ENCODE measurements at regions not wholly inside any gene's neighbourhood (a gene's known extent, or its start where the extent isn't known, plus 50 kb on each side); places are given as distances from the start of the nearest gene placed in this dataset.

DNA sequence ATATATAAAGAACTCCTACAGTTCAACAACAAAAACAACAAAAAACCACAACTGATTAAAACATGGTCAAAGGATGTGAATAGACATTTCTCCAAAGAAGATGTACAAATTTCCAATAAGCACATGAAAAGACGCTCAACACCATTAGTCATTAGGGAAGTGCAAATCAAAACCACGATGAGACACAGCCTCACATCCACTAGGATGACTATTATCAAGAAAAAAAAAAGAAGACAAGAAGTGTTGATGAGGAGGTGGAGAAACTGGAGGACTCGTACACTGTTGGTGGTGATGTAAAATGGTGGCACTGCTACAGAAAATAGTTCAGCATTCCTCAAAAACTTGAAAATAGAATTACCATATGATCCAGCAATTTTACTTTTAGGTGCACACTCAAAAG, 61.0 kb upstream of the SOX1 start:
- TF ChIP-seq, protein P1, sequence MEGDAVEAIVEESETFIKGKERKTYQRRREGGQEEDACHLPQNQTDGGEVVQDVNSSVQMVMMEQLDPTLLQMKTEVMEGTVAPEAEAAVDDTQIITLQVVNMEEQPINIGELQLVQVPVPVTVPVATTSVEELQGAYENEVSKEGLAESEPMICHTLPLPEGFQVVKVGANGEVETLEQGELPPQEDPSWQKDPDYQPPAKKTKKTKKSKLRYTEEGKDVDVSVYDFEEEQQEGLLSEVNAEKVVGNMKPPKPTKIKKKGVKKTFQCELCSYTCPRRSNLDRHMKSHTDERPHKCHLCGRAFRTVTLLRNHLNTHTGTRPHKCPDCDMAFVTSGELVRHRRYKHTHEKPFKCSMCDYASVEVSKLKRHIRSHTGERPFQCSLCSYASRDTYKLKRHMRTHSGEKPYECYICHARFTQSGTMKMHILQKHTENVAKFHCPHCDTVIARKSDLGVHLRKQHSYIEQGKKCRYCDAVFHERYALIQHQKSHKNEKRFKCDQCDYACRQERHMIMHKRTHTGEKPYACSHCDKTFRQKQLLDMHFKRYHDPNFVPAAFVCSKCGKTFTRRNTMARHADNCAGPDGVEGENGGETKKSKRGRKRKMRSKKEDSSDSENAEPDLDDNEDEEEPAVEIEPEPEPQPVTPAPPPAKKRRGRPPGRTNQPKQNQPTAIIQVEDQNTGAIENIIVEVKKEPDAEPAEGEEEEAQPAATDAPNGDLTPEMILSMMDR (conservative IDR thresholded peaks at IDR 0.05; ENCODE audit: low read depth, low read length) = no peak
- no peak for TF ChIP-seq EZH2 (IDR thresholded peaks at IDR 0.05; ENCODE audit: borderline replicate concordance, low read depth, low read length, poor library complexity, severe bottlenecking)

Data from A673 (cell line).